SK-N-SH (cell line): ENCODE measurements at regions not wholly inside any gene's neighbourhood (a gene's known extent, or its start where the extent isn't known, plus 50 kb on each side); places are given as distances from the start of the nearest gene placed in this dataset.

ENCODE experiments used
- CTCF ChIA-PET: fragments of 300-600, 350-600 bp; formaldehyde crosslinking; extraction: SDS; loops from one replicate; lab custom pipeline; 2021; lab: Yijun Ruan, JAX
- POLR2A ChIA-PET: fragments of 350-600 bp; sonication (Branson Sonifier 250); formaldehyde crosslinking; extraction: SDS; loops from one replicate; lab custom pipeline; 2020; ENCODE audit warnings: antibody characterized with exemption, inconsistent platforms; lab: Yijun Ruan, JAX
- DNase-seq: peaks from one replicate; pipeline ENCODE4 v3.0.0; 2012
- H2AFZ ChIP-seq: fragments of 200-600 bp; sonication (generic); 2 replicates; pipeline ENCODE4 v1.8.1; 2016; ENCODE audit warnings: antibody characterized with exemption, mild to moderate bottlenecking, low read depth
- H3F3A ChIP-seq: fragments of 200-600 bp; sonication (generic); replicated peaks from 2 replicates; pipeline ENCODE3; 2016; ENCODE audit warnings: antibody characterized with exemption, mild to moderate bottlenecking; ENCODE audit not compliant: insufficient read depth
- H3K27ac ChIP-seq, 2 experiments: fragments of 200-500 bp in 1 of 2; fragments of 200-600 bp in 1 of 2; sonication (Bioruptor generic) in 1 of 2; sonication (generic), shearing (Covaris generic) in 1 of 2; 2 replicates each; pipeline versions ENCODE4 v1.5.1 to v1.6.1; 2014 to 2016; ENCODE audit warnings: low read depth in 2 of 2, inconsistent platforms in 1 of 2, low read length in 1 of 2, mild to moderate bottlenecking in 1 of 2, mixed read lengths in 1 of 2
- H3K27me3 ChIP-seq: fragments of 200-600 bp; sonication (generic), shearing (Covaris generic); 2 replicates; pipeline ENCODE4 v1.6.1; 2016; ENCODE audit warnings: mixed run types; ENCODE audit not compliant: insufficient read depth
- H3K36me3 ChIP-seq, 2 experiments: fragments of 200-500 bp in 1 of 2; fragments of 200-600 bp in 1 of 2; sonication (Bioruptor generic) in 1 of 2; sonication (generic) in 1 of 2; replicated peaks in 1 of 2; 2 replicates each; pipeline versions ENCODE3 to v1.5.1; 2014 to 2016; ENCODE audit warnings: low read length in 1 of 2, mild to moderate bottlenecking in 1 of 2; ENCODE audit not compliant: insufficient read depth in 2 of 2, control insufficient read depth in 1 of 2
- H3K4me1 ChIP-seq, 2 experiments: fragments of 200-500 bp in 1 of 2; fragments of 200-600 bp in 1 of 2; sonication (Bioruptor generic) in 1 of 2; sonication (generic), shearing (Covaris generic) in 1 of 2; 2 replicates each; pipeline versions ENCODE4 v1.5.1 to v1.6.1; 2014 to 2016; ENCODE audit warnings: low read depth in 1 of 2, low read length in 1 of 2, mixed run types in 1 of 2; ENCODE audit not compliant: insufficient read depth in 2 of 2, control insufficient read depth in 1 of 2
- H3K4me2 ChIP-seq: fragments of 200-600 bp; sonication (generic), shearing (Covaris generic); 2 replicates; pipeline ENCODE4 v1.6.1; 2017; ENCODE audit warnings: mixed run types
- H3K4me3 ChIP-seq, 2 experiments: fragments of 200-500 bp in 1 of 2; fragments of 200-600 bp in 1 of 2; sonication (Bioruptor generic) in 1 of 2; sonication (generic), shearing (Covaris generic) in 1 of 2; 2 replicates each; pipeline versions ENCODE4 v1.5.1 to v1.8.1; 2014 to 2016; ENCODE audit warnings: low read depth in 2 of 2, inconsistent platforms in 1 of 2, low read length in 1 of 2, mild to moderate bottlenecking in 1 of 2, mixed read lengths in 1 of 2, moderate library complexity in 1 of 2
- H3K79me2 ChIP-seq: fragments of 200-600 bp; sonication (generic); 2 replicates; pipeline ENCODE4 v1.8.1; 2017; ENCODE audit warnings: mild to moderate bottlenecking; ENCODE audit not compliant: insufficient read depth
- H3K9ac ChIP-seq: fragments of 200-600 bp; sonication (generic); 2 replicates; pipeline ENCODE4 v1.6.1; 2017; ENCODE audit warnings: mixed run types
- H3K9me2 ChIP-seq: fragments of 200-600 bp; sonication (generic); 2 replicates; pipeline ENCODE4 v1.6.1; 2017; ENCODE audit warnings: mixed run types
- H3K9me3 ChIP-seq: fragments of 200-600 bp; sonication (generic); 2 replicates; pipeline ENCODE4 v1.6.1; 2017; ENCODE audit warnings: mixed run types, mild to moderate bottlenecking, moderate library complexity
- H4K20me1 ChIP-seq: fragments of 200-600 bp; sonication (generic); 2 replicates; pipeline ENCODE4 v1.6.1; 2017; ENCODE audit warnings: mild to moderate bottlenecking, mixed run types; ENCODE audit not compliant: insufficient read depth
- EZH2phosphoT487 ChIP-seq: fragments of 200-600 bp; sonication (generic); IDR thresholded peaks from 2 replicates; pipeline ENCODE4 v1.6.1; 2017; ENCODE audit warnings: low read depth, mixed run types, mild to moderate bottlenecking, antibody characterized with exemption, moderate library complexity, borderline replicate concordance
- FOXJ3 ChIP-seq: sonication (generic); formaldehyde crosslinking; IDR thresholded peaks from 2 replicates; pipeline ENCODE4 v1.5.1; 2020; ENCODE audit warnings: mild to moderate bottlenecking, missing genetic modification reagents
- FOXM1 ChIP-seq: IDR thresholded peaks from 2 replicates; pipeline ENCODE4 v1.4.0; 2012; ENCODE audit warnings: low read depth, mild to moderate bottlenecking
- GATA2 ChIP-seq: sonication (generic); formaldehyde crosslinking; IDR thresholded peaks from 2 replicates; pipeline ENCODE4 v1.5.0; 2020; ENCODE audit warnings: mild to moderate bottlenecking, missing genetic modification reagents
- JUND ChIP-seq: IDR thresholded peaks from 2 replicates; pipeline ENCODE4 v1.4.0; 2012
- MEF2A ChIP-seq: IDR thresholded peaks from 2 replicates; pipeline ENCODE4 v1.4.0; 2012; ENCODE audit warnings: low read depth, borderline replicate concordance
- POLR2AphosphoS5 ChIP-seq: IDR thresholded peaks from 2 replicates; pipeline ENCODE4 v1.6.1; 2012; ENCODE audit warnings: low read depth, low read length
- RAD21 ChIP-seq: IDR thresholded peaks from 2 replicates; pipeline ENCODE4 v1.6.1; 2012; ENCODE audit warnings: mild to moderate bottlenecking, low read length
- SMC3 ChIP-seq: IDR thresholded peaks from 2 replicates; pipeline ENCODE4 v1.6.1; 2012; ENCODE audit warnings: low read depth, low read length, improper control_type of control experiment
- TCF12 ChIP-seq: IDR thresholded peaks from 2 replicates; pipeline ENCODE4 v1.4.0; 2012
- WGBS: methylation state at CpG from one replicate; pipeline ENCODE4 v1.1.6; 2017; ENCODE audit warnings: low lambda C conversion rate; 5-methylcytosine and 5-hydroxymethylcytosine counted together
- TF ChIP-seq, protein P1 (sequence below): IDR thresholded peaks from 2 replicates; pipeline ENCODE4 v1.6.1; 2012; ENCODE audit warnings: mild to moderate bottlenecking, low read depth, low read length, moderate library complexity
- TF ChIP-seq, protein P2 (sequence below): fragments of 150-350 bp; IDR thresholded peaks from 2 replicates; pipeline ENCODE4 v1.6.1; 2017; ENCODE audit warnings: antibody characterized with exemption, low read length, low read depth, borderline replicate concordance
- TF ChIP-seq, protein P3 (sequence below): IDR thresholded peaks from 2 replicates; pipeline ENCODE4 v1.4.0; 2012; ENCODE audit warnings: low read depth, borderline replicate concordance
- TF ChIP-seq, protein P4 (sequence below): fragments of 200-600 bp; sonication (generic); IDR thresholded peaks from 2 replicates; pipeline ENCODE4 v1.6.1; 2017; ENCODE audit warnings: antibody characterized with exemption, mild to moderate bottlenecking, moderate library complexity

DNA sequence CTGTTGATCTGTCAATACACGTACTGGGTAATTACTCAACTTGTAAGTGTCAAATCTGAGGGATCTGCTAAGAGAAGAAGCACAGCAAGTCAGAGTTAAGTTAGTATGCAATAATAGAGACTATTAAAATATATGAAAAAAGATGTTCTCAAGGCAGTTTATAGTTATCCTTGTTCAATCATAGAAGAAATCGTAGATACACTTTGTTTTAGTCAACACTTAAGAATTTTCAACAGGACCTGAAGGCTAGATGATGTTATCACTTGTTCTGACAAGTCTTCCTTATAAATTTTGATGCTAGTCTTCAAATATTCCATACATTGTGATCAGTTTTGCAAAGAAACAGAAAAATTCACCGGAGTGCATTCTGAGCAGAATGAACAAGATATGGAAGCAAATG lies 91.1 kb upstream of the KCNQ5 start:
- no peaks in the 10 kb centered on the region for H3K27me3 ChIP-seq
- POLR2A ChIA-PET: no interaction called here
- H3K9me3 ChIP-seq: no peaks in the 10 kb centered on the region
- TF ChIP-seq RAD21 (no peak), SMC3 (no peak), GATA2 (CRISPR knock-in tag) (no peak), POLR2AphosphoS5 (no peak), JUND (no peak), TCF12 (no peak), EZH2phosphoT487 (no peak), MEF2A (no peak), FOXJ3 (CRISPR knock-in tag) (no peak), FOXM1 (no peak)
- TF ChIP-seq, protein P1, sequence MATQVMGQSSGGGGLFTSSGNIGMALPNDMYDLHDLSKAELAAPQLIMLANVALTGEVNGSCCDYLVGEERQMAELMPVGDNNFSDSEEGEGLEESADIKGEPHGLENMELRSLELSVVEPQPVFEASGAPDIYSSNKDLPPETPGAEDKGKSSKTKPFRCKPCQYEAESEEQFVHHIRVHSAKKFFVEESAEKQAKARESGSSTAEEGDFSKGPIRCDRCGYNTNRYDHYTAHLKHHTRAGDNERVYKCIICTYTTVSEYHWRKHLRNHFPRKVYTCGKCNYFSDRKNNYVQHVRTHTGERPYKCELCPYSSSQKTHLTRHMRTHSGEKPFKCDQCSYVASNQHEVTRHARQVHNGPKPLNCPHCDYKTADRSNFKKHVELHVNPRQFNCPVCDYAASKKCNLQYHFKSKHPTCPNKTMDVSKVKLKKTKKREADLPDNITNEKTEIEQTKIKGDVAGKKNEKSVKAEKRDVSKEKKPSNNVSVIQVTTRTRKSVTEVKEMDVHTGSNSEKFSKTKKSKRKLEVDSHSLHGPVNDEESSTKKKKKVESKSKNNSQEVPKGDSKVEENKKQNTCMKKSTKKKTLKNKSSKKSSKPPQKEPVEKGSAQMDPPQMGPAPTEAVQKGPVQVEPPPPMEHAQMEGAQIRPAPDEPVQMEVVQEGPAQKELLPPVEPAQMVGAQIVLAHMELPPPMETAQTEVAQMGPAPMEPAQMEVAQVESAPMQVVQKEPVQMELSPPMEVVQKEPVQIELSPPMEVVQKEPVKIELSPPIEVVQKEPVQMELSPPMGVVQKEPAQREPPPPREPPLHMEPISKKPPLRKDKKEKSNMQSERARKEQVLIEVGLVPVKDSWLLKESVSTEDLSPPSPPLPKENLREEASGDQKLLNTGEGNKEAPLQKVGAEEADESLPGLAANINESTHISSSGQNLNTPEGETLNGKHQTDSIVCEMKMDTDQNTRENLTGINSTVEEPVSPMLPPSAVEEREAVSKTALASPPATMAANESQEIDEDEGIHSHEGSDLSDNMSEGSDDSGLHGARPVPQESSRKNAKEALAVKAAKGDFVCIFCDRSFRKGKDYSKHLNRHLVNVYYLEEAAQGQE: no peak
- TF ChIP-seq, protein P2, sequence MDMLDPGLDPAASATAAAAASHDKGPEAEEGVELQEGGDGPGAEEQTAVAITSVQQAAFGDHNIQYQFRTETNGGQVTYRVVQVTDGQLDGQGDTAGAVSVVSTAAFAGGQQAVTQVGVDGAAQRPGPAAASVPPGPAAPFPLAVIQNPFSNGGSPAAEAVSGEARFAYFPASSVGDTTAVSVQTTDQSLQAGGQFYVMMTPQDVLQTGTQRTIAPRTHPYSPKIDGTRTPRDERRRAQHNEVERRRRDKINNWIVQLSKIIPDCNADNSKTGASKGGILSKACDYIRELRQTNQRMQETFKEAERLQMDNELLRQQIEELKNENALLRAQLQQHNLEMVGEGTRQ: no peak
- TF ChIP-seq, protein P3, sequence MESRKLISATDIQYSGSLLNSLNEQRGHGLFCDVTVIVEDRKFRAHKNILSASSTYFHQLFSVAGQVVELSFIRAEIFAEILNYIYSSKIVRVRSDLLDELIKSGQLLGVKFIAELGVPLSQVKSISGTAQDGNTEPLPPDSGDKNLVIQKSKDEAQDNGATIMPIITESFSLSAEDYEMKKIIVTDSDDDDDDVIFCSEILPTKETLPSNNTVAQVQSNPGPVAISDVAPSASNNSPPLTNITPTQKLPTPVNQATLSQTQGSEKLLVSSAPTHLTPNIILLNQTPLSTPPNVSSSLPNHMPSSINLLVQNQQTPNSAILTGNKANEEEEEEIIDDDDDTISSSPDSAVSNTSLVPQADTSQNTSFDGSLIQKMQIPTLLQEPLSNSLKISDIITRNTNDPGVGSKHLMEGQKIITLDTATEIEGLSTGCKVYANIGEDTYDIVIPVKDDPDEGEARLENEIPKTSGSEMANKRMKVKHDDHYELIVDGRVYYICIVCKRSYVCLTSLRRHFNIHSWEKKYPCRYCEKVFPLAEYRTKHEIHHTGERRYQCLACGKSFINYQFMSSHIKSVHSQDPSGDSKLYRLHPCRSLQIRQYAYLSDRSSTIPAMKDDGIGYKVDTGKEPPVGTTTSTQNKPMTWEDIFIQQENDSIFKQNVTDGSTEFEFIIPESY: no peak
- TF ChIP-seq, protein P4, sequence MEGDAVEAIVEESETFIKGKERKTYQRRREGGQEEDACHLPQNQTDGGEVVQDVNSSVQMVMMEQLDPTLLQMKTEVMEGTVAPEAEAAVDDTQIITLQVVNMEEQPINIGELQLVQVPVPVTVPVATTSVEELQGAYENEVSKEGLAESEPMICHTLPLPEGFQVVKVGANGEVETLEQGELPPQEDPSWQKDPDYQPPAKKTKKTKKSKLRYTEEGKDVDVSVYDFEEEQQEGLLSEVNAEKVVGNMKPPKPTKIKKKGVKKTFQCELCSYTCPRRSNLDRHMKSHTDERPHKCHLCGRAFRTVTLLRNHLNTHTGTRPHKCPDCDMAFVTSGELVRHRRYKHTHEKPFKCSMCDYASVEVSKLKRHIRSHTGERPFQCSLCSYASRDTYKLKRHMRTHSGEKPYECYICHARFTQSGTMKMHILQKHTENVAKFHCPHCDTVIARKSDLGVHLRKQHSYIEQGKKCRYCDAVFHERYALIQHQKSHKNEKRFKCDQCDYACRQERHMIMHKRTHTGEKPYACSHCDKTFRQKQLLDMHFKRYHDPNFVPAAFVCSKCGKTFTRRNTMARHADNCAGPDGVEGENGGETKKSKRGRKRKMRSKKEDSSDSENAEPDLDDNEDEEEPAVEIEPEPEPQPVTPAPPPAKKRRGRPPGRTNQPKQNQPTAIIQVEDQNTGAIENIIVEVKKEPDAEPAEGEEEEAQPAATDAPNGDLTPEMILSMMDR: no peak
- no peak overlapping the region for H3K4me3 ChIP-seq
- no peak for DNase-seq
- H2AFZ ChIP-seq: no peak overlapping the region; the same call in 1 of the 2 replicates
- H3K4me1 ChIP-seq: peaks cover 0 to 8% of the 10 kb centered on the region in 2 experiments; a peak in 1 of 4 replicates
- no peak overlapping the region for H3K4me2 ChIP-seq
- CTCF ChIA-PET: no interaction called here
- H3K79me2 ChIP-seq: no peaks in the 10 kb centered on the region
- no peak overlapping the region for H3K27ac ChIP-seq
- no peaks in the 10 kb centered on the region for H3K36me3 ChIP-seq
- H3F3A ChIP-seq: no peaks in the 10 kb centered on the region
- 87% methylated on average over 3 of the region's 3 CpGs for WGBS
- H3K9ac ChIP-seq: no peak overlapping the region
- H4K20me1 ChIP-seq: no peaks in the 10 kb centered on the region
- H3K9me2 ChIP-seq: no peaks in the 10 kb centered on the region
